DMS53 treated with DMSO at 0.1 percent for 48 hours (cell line): ENCODE measurements at regions not wholly inside any gene's neighbourhood (a gene's known extent, or its start where the extent isn't known, plus 50 kb on each side); places are given as distances from the start of the nearest gene placed in this dataset.
"Not testable (repeated sequence)": the region's sequence is repeated elsewhere in the genome, so short reads cannot be mapped to it uniquely, and the experiment has no call there.

Experiments used
- DNase-seq: peaks from one replicate; lab custom pipeline; 2025; ENCODE audit not compliant: unreplicated experiment; lab: John Stamatoyannopoulos, UW

DNA sequence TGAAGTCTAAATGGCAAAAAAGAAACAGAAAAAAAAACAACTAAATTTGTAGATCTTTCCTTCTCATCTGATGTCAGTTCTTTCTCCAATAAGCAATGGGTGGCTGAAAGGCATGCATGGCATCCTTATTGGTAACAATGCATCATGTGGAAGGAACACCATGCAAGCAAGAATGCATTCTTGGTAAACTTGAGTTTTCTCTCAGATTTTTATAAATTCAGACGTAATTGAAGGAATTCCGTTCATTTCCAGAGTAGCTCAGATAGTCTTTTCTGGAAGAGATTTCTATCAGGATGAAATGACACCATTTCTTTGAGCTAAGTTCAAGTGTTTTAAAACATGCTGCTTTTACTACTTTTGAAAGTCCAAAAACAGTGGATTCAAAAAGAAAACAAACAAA, 373.0 kb downstream of the COG6 start:
- no peak for DNase-seq

GRCh38 chr13:40031031-40031430, 375.6 kb downstream of the COG6 start:
- DNase-seq, result no peak

DNA sequence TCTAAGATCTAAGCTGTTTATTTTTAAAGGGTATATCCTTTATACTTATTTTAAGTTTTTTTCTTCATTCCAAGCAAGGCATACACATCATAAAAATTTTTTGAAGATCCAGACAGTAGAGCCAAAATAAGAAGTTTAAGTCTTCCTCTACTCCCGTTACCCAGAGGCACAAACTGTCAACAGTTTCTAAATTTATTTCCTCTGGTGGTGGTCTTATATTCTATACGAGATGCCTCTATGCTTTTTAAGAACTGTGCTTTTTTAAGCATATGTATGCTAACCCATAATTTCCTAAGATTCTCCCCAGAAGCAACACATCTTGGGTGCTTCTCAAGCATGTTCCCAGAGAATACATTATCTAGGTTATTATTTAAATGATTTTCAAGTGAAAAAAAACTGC, 383.6 kb downstream of the COG6 start:
- no peak for DNase-seq

DNA sequence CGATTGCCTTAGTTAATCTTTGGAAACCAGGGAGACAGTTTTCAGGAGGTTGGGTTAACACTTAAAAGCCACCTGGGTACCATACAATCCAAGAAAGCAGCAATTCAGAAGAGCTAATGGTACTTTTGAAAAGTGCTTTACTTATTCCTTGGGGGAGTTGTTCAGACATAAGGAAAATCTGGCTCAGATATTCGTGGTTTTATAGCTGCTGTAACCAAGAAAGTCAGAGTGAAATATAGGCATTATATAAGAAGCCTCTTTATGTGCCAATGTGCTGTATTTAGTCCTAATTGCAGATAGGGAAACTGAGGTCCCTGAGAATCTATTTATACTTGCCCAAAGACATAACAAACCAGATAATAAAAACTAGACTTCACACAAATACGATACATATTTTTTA, 387.5 kb downstream of the COG6 start:
- DNase-seq, result no peak

DNA sequence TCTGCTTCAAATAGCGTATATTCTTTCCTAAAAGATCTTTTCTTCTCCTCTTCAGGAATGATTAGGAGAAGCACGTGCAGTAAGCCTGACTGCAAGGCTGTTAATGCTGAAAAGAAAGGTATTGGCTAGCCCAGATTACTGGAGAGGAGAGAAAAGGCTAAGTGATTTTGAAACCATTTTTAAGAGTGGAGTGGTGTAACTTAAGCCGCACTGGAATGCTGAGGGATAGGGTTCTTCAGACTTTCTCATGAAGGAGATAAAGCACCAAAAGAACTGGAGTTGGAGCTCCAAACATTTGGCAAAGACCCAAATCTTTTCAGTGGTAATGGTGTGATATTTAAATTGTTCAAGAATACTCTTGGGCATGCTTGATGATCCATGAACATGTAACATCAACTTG, 388.3 kb downstream of the COG6 start:
- DNase-seq, result no peak

GRCh38 chr13:40047322-40047771, 391.9 kb downstream of the COG6 start:
- no peak for DNase-seq

- no peak for DNase-seq
Observed at GRCh38 chr13:40048551-40048950, 393.1 kb downstream of the COG6 start.

DNA sequence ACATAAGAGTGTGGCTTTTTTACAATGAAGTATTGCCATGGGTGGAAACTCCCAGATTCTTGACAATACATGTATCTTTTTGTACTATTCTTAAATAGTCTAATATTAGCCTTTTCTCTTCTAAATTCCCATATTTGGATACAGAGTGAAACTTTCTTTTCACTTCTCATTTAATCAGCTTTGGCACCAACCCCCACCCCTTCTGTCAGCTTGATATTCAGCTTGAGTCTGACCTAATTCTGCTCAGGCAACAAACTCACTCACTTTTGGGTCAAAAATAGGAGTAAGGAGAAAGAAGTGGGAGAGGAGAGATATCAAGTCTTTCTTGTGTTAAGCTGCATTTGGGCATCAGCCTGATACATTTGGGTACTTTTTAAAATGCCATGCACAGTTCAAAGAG, 397.5 kb downstream of the COG6 start:
- no peak for DNase-seq

GRCh38 chr13:40053401-40053800, 397.9 kb downstream of the COG6 start:
- DNase-seq, result no peak

GRCh38 chr13:40054422-40054821, 399.0 kb downstream of the COG6 start:
- DNase-seq, result not testable (repeated sequence)

DNA sequence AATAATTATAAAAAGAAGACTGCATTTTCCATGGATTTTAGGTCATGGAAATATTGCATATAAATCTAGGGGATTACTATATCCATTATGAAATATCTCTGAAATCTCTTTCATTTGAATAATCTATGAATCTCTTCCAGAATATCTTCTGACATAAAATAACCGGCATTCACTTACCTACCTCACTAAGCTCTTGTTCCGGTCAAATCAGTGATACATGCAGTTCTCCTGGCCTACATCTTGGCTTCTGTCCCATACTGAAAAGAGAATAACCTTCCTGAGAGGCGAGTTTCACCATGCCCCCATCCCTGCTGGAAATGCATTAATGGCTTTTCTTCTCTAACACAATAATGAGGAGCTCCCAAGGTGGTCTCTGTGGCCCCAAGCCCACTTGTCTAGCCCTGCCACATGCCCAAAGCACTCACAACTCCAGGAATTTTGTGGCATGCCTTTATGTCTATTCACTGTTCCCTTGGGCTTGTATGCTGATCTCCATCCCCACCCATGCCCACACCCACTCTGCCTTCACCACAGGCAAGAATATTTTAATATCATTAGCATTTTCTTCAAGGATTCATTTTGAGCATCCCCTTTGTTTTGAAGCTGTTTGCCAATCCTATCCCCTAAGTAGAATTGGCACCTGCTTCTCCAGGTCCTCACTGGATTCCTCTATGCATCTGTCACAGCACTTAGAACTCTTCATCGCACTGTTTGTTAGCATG, 401.6 kb downstream of the COG6 start:
- no peak for DNase-seq

- DNase-seq, result no peak
Observed at GRCh38 chr13:40058757-40059236, 403.3 kb downstream of the COG6 start.

DNA sequence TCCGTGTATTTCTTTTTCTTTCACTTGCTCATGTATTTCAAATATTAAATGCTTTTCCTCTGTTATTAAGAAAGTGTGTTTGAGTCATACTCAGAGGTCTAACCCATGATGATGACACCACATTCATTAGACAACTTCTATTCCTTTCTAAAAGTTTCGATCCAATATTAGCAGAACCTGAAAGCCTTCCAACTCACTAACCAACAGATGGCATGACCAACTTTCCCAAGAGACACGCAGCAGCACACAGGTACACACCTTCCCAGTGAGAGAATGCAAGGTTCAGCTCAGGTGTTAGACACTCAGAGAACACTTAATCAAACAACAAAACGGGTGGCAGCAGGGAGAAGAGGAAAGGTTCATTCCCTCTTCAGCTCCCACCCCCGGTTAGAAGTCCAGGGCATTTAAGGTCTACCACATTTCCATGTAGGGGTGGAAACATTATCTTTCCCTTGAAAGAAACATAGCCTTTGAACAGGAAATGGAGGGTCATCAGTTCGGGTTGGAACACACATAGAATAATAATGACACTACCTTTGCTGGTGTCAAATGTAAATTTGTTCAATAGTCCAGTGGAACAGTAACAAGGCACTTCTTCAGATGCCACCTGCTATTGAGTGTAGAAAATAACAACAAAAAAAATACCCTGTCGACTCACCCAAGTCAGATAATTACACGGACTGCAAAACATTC, 404.2 kb downstream of the COG6 start:
- no peak for DNase-seq

DNA sequence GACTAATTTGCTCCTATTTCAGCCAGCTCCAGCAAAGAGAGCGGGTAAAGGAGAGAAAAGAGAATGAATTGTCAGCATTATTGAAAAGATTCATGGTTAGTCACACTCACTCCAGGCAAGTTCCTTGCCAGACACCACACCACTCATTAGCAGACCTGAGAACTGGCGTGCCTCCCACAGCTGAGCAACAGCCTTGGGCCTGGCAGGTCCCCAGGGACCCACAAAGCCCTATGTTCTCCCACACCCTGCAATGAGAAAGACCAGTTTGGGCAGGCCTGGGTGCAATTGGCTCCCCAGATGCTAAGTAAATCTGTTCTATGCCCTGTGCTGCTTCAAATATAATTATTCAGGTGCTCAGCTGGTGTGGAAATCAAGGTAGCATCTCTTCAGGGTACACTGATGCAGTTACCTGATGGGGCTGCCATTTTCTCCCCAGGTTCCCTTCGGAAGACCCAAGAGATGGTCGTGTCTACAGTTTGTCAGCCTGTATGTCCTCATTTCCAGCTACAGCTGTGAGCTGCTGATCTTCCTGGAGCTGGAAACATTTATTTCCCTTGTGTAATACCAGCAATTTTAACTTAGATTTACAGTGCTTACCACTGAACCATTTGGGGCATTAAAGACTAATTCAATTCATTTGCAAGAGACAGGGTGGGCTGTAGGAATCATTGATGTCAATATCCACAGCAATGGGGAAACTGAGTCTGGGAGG, 405.0 kb downstream of the COG6 start:
- no peak for DNase-seq

- DNase-seq, result no peak
Observed at GRCh38 chr13:40061466-40062450, 406.3 kb downstream of the COG6 start.

DNA sequence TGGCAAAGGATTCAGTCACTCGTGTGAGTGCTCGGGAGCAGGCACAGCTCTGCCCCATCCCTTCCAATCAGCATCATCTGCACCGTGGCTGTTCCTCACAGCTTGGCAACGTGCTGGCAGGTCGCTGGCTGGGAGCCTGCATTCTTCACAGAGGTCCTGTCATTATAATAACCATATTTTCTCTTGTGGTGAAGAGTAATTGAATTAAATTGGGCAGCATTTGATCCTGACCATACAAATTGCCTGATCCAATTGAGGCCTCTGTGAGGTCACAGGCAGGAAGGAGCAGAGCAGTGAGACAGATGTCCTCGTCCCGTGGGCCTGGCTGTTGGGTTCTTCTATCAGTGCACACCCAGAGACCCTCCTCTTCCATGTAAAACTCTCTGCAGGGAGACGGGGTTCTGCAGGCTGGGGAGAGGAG, 407.8 kb downstream of the COG6 start:
- no peak for DNase-seq

- no peak for DNase-seq
Observed at GRCh38 chr13:40063703-40064102, 408.2 kb downstream of the COG6 start.

DNA sequence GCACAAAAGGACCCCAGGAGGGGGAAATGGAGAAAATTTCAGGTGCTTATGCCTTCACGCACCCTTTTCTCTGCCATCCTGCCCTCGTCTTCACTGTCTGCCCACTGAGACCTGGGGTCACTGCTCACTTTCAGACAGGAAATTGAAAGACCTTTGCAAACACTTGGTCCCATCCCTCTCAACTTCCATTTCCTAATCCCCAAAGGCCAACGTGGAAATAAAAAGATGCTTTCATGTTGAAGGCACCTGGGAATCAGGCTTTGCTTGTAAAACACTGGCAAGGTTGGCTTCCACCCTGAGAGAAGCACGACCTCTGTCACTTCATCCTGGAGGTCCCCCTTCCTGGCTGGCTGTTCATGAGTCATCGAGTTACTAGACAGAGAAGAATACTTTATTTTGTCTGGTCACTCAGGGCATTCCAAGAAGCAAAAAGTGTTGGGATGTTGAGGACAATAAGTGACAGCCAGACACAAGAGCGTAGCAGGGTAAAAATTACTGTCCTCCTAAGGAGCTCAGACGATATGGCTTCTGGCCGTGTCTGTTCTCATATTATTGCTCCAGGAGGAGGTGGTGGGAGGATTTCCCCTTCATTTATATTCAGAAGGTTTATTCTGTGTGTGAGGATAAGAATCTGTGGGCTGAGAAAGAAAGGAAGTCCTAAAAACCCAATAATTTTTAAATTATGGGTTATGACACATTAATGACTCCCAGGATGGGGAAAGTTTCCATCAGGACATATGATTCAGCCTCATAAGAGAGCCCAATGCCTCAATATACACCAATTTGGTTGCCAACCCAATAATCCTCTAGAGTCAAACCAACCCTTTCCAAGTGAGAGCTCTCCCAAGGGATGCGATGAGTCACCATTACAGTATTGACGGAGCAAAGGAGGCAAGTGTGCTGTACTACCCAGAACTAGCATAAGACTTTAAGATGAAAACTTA, 409.0 kb downstream of the COG6 start:
- no peak for DNase-seq

- peak; percentile 53 for DNase-seq
Observed at GRCh38 chr13:40069173-40070044, 413.9 kb downstream of the COG6 start.
